Stimulated activated CD8-positive, alpha-beta memory T cell treated with anti-CD3 and anti-CD28 coated beads, Interleukin-2, amount 100 ng/mL, for 48 hours (primary cell): ENCODE measurements at regions not wholly inside any gene's neighbourhood (a gene's known extent, or its start where the extent isn't known, plus 50 kb on each side); places are given as distances from the start of the nearest gene placed in this dataset.

Experiments used
- DNase-seq, 2 donors: peaks; one replicate each; pipeline ENCODE4 v3.0.0-alpha.2; 2020; ENCODE audit warnings: low read depth in 2 of 2

DNA sequence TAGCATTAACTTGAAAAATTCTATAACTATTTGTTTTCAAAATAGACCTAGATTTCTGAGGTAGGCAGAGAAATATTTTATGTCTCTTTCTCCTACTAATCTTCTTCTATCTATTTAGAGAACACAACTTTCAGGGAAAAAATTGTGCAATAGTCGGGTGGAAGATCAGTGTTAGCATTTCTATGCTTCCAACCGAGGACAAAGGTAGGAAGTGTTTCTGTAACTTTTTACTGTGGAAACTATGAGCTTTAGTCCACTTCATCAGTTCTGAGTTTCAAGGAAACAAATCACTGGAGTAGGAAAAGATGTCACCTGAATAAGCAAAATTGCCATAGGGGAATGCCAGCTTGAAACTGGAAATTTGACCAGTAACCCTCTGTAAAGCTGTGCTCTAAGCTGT is 207.7 kb upstream of the CTAGE1 start:
- no peak for DNase-seq

DNA sequence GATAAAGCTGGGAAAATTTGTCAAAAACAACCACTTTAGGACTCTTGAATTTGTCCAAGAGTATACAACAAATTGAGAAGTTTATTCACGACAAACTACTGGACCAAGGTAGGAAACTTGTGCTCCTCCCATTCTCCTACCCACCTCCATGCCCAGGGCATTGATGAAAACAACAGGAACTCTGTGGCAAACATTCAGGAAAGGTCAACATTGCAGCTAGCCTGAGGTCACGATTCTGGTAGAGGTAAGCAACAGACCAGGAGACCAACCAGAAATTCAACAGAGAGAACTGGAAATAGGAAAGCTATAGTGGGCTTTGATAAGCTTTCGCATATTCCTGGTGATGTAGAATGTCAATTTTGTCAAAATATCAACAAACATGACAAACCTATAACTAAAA is 209.1 kb upstream of the CTAGE1 start:
- no peak for DNase-seq

DNA sequence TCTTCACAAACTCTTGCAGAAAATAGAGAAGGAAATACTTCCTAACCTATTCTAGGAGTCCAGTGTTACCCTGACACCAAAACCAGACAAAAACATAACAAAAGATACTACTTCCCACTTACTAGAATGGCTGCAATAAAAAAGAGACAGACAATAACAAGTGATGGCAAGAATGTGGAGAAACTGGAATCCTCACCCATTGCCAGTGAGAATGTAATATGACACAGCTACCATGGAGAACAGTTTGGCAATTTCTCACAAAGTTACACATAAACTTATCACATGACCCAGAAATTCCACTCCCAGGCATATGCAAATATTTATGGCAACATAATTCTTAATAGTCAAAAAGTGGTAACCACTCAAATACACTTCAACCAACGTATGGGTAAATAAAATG is 209.8 kb upstream of the CTAGE1 start:
- DNase-seq: no peak

DNA sequence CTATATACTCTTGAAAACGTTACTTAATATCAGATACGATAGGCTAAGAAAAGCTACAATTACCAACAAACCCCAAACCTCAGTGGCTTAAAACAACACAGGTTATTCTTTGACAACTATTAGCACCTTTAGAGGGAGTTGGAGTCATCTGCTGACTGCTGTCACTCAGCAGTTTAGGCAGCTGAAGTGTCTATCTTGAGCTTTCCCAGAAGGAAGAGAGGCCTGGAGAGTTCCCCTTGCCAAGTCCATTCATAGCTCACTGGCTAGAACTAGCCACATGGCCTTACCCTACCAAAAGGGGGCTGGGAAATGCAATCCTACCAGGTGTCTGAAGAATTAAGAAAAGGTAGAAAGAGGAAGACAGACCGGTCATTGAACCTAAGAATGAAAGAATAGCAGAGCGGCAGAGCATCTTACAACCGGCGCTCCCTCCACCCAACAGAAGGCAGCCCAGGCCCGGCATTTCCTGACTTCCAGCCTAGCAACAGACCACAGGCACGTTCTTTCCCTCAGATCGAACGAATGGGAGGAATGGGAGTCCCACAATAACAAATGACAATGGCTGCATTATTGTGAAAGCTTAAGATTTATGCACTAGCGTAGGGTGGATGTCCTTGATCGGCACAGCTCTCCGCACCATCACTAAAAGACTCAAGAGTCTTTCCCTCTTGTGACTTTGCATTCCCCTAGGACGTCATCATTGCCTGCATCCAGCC is 211.2 kb upstream of the CTAGE1 start:
- no peak for DNase-seq

DNA sequence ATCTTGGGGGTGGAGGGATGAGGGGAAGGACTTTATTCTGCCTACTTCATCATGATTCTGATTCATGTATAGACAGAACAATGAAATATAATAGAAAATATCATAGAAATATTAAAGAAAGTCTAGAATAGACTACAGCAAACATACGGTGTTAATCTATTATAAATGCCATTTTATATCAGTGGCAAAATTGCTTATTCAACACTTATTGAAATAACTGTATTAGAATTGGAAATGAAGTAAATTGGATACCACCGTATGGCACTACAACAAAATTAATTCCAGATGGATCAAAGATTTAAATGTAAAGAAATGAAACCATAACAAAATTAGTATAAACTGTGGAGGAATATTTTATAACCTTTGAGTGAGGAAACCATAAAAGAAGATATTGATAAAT is 213.3 kb upstream of the CTAGE1 start:
- DNase-seq: no peak

DNA sequence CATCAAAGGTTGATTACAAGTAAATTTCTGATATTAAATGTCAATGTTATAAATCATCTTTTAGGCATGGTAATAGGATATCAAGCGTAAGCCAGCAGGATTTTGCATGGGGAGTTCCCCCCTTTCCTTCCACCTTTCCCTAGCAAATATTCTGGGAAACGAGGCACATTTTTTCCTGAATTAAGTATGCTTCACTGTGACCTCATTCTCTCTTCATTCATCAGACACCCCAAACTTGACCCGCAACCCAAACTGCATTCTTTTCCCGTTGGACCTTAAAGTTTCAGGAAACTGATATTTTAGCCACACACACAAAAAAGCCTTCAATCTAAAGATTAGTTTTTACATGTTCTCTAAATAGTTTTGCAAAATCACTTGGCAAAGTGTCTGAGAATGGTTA is 214.5 kb upstream of the CTAGE1 start:
- DNase-seq: no peak

DNA sequence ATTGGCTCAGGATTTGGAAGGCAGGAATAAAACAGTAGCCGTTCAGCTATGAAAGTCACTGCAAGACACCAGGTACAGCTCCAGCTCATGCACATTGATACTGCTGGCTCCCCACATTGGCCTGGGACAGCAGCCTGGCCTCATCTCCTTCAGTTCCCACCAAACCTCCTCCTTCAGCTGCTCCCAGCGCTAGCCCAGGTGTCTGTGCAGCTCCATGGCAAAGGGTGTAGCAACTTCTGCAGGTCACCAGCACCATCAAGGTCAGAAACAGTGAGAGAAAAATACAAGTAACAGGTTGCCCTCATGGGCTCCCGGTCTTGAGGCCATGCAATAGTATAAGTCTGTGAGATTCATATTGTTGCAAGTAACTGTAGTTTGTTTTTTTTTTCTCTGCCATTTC is 216.7 kb upstream of the CTAGE1 start:
- DNase-seq: no peak

DNA sequence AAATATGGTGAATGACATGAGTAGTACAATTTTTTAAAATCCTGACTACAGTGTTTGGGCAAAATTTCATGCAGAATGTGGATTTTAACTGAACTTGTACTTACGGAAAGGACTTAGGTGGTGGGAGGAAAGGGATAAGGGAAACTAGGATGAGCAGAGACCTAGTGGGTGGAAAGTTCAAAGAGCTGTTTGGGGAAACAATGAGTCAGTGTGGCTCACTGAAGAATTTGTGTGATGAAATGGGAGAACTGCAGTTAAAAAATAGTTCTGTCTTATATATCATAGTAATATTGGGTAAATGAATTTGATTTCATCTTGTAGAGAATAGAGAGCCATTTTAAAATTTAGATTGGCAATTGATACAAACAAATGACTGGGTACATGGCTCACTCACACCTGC is 220.1 kb upstream of the CTAGE1 start:
- DNase-seq: no peak

DNA sequence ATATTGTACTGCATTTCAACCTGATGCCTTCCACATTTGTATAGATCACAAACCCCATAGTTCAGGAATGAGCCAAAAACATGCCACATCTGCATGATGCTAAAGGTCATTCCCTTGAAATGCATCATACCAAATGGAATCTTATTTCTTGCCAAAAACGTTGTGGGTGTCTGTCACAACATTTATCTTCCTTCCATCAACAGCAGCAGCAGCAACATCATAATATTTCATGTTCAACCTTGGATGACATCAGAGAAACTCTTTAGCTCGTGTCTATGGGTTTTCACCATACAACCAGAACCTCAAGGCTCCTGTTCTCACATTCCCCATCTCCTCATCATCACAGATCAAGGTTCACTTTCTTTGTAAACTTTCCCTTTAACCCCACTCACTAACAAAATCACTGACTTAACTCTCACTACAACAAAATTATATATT is 221.3 kb upstream of the CTAGE1 start:
- DNase-seq: no peak

DNA sequence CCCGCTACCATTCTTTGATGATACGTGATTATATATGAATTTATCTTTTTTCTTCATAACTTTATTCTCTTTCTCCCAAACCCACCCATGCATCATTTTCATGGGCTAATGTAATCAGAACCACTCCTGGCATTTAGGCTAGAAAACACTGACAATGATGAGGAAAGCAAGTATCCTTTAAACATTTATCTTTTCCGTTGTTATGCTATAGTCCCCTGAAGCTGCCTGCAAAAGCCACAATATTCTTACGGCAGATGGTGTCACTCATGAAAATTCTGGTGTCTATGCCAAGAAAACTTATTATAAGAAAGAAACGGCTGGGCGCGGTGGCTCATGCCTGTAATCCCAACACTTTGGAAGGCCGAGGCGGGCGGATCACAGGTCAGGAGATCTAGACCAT is 221.8 kb upstream of the CTAGE1 start:
- no peak for DNase-seq

DNA sequence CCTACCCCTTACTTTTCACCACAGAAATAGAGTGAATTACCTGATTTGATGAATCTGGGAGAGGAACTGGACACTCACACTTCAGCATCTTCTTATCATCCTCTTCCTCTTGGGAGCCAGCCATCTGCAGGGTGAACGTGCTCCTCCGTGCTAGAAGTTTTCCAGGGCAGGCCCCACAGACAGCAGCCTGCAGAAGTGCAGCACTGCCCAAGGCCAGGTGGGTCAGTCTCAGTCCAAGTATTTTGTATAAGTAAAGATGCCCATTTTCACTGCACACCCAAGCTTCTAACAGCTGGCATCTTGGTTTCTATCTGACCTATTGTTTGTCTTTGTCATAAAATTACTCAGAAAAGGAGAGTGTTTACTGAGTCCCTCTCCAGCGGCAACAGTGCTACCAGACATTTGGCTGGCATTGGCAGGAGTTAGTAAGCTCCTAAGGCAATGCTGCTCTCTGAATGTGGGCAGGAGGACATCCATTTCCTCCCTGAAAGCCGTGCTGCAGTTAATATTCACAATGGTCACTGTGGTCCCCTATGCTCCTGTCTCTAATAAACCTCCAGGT is 222.6 kb upstream of the CTAGE1 start:
- no peak for DNase-seq

DNA sequence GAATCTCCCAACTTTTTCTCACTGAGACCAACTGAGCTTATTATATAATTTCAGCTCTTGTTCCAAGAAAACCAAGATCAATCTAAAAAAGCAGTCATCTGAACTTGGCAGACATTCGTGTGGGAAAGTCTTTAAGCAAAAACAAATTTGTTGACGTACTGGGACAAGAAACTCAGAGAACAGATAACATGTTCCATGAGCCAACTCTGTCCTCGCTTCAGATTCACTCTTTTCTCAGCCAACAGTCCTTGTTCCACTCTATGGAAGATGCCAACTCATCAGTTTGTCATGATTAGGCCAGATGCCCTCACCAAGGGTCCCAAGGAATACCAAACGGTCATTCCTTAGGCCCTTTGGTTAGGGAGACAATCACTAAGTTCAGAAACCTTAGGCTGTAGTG is 224.2 kb upstream of the CTAGE1 start:
- no peak for DNase-seq

DNA sequence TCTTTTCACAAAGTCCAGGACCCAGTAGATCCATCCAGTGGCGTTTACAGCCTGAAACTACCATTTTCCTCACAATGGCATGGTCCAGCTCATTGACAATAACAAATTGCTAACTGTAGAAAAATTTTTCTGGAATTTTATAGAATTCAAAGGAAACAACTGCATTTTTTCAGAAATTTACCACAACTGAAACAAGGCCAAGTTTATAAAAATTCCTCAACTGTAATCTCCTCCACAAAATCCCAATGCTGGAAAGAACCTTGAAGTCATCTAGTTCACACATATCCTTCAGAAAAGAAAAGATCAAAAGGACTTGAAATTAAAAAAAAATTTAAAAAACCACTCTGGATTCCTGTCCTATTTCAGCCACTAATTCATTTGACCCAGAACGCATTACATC is 226.0 kb upstream of the CTAGE1 start:
- no peak for DNase-seq

DNA sequence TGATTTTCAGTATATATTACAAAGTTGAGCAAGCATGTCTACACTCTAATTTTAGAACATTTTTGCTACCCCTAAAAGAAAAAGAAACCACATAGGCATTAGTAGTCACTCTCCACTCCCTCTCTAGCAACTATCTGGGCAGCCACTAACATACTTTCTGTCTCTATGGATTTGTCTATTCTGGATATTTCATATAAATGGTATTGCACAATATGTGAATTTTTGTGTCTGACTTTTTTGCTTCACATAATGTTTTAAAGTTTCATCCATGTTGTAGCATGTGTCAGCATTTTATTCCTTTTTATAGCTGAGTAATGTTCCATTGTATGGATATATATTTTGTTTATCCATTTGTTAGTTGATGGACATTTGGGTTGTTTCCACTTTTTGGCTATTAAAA is 232.5 kb upstream of the CTAGE1 start:
- no peak for DNase-seq

DNA sequence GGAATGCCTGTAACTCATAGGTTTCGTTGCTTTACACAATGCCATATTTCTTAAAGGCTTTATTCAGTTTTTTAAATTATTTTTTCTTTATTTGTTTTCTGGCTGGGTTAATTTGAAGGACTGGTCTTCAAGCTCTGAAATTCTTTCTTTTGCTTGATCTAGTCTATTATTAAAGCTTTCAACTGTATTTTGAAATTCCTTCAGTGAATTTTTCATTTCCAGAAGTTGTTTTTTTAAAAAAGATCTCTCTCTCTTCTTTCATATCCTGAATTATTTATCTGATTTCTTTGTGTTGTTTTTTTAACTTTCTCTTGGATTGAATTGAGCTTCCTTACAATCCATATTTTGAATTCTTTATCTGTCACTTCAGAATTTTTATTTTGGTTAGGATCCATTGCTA is 239.9 kb upstream of the CTAGE1 start:
- DNase-seq: no peak

DNA sequence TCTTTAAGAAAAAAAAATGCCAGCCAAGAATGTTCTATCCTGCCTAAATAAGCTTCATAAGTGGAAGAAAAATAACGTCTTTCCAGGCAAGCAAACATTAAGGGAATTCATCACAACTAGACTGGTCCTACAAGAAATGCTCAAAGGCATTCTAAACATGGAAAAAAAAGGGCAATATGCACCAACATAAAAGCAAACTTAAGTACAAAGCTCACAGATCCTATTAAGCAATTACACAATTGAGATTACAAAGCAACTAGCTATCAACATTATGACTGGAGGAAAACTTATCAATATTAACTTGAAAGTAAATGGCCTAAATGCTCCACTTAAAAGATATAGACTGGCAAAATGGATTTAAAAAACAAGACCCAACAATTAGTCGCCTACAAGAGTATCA is 240.6 kb upstream of the CTAGE1 start:
- no peak for DNase-seq

DNA sequence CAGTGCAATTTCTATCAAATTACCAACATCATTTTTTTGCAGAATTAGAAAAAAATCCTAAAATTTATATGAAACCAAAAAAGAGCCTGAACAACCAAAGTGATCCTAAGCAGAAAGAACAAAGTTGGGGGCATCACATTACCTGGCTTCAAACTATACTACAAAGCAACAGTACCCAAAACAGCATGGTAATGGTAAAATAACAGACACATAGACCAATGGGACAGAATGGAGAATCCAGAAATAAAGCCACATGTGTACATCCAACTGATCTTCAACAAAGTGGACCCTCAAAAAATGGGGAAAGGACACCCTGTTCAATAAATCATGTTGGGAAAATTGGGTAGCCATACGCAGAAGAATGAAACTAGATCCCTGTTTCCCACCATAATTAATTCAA is 245.7 kb upstream of the CTAGE1 start:
- DNase-seq: no peak

DNA sequence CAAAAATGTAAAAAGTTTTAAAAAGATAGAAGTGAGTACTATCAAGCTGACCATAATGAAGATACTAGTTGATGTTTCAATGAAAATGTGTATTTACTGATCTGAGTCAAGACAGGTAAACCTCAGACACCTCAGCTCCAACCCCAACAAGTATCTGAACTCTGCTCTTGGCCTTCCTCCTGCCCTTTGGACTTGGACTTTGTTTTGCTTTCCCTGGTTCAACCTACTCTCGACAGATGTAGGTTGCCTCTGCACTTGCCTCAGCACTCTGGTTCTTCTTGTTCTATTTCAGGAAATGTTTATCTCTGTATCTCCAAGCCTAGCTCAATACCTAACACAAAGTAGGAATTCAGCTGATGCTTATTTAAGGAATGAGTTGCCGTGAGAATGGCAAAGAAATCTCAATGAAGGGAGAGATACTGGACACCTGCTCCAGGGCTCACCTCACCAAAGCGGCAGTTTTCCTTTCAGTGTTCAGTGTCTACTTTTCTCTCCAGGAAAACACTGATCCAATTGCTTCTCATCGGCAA is 248.8 kb upstream of the CTAGE1 start:
- DNase-seq: no peak

DNA sequence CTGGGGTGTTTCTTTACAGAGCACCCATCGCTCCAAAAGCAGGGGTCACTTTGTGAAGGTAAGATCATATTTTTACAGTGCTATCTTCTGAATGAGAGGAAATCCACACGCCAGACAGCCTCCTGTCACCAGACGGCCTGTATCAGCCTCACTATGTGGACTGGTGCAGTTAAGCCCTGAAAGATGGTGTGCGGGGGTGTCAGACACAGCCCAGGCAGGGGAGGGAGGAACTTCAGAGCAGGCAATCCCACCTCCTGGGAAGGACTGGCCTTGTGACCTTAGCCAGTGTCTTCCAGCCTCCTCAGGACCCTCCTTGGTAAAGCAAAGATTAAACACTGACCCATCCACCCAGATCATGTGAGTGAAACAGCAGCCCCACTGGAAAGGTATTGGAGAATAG is 249.4 kb upstream of the CTAGE1 start:
- no peak for DNase-seq

DNA sequence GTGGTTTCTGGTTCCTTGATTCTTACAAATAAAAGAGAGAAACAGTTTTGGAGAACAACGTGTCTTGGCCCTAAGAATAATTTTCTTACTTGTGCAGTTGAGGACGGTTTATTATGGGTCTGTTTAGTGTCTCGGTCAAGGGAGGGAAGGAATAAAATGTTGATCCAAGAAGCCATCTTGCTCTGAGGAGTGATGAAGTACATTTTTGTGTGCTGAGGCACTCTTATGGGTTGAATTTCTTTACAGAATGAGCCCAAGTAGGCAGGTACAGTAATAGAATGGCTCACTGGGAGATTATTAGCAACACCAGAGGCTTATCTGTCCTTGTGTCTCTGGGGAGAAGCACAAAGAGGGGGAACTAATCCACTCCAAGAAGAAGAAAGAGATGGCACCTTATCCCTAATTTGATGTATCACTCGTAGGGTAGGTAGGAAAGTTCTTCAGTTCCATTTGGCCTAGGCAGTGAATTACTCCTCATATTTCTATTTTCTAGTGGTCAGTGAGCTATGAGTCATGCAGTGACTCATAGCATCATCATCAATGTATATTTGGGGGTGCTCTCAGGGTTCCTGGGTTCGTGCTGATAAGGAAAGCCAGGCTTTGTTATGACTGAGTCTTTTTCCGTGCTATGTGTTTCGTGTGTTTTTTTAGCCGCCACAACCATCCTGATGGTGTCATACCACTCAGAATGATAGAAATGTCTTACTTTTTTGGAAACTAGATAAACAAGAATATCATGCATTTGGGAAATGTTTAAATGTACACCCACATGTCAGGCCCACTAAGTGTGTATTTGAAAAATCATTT is 250.1 kb upstream of the CTAGE1 start:
- DNase-seq: no peak

DNA sequence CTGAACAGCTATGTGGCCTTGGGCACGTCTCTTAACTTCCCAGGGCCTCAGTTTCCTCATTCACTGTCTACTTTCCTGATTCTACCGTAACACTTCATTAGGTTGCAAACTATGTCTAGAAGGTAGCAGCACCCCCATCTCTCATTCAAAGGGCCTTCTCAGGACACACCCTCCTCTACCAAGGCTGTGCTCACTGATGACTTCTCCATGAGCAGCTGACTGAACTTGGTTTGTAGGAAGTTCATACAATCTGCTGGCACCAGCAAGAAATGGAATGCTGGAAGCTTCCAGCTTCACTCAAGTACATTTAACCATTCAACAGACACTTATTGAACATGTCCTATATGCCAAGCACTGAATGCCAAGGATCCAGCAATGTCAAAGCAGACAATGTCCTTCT is 250.8 kb upstream of the CTAGE1 start:
- DNase-seq: no peak

DNA sequence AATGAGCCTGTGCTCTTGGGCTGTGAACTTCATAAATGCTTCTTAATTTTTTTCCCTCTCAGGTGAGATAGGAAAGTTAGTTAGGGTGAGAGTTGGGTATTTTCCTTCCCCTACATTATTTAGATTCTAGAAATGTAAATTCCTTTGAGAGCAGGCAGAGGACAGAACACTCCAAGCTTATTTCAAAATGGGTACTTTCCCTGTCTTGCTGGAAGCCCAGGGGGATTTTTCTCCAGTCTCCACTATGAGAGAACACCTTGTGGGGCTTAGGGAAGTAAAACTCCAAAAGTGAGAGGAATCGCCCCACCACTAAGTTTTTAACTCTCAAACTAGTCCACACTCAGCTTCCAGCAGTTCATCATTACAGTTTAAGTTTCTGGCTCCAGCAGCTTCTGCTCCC is 253.2 kb upstream of the CTAGE1 start:
- DNase-seq: no peak
